Progenitor cell of endocrine pancreas (in vitro differentiated cells): ENCODE measurements at regions not wholly inside any gene's neighbourhood (a gene's known extent, or its start where the extent isn't known, plus 50 kb on each side); places are given as distances from the start of the nearest gene placed in this dataset.

ENCODE experiments used
- DNase-seq: peaks from one replicate; pipeline ENCODE4 v3.0.0; 2021; ENCODE audit warnings: low spot score; ENCODE audit not compliant: unreplicated experiment
- H3K27ac Mint-ChIP-seq: 2 replicates; pipeline ENCODE4 v1.8.0; 2021; ENCODE audit warnings: mild to moderate bottlenecking, moderate library complexity, mixed read lengths
- H3K27me3 Mint-ChIP-seq: 2 replicates; pipeline ENCODE4 v1.8.0; 2021; ENCODE audit warnings: mixed read lengths
- H3K36me3 Mint-ChIP-seq: 2 replicates; pipeline ENCODE4 v1.8.0; 2022; ENCODE audit warnings: mixed read lengths; ENCODE audit not compliant: insufficient read depth
- H3K4me1 Mint-ChIP-seq: 2 replicates; pipeline ENCODE4 v1.8.0; 2021; ENCODE audit warnings: low read depth, mixed read lengths
- H3K4me3 Mint-ChIP-seq: 2 replicates; pipeline ENCODE4 v1.8.0; 2021; ENCODE audit warnings: low read depth, mild to moderate bottlenecking, moderate library complexity, mixed read lengths
- H3K9me3 Mint-ChIP-seq: 2 replicates; pipeline ENCODE4 v1.8.0; 2021; ENCODE audit warnings: low read depth, mixed read lengths
- CTCF ChIP-seq: fragments of 200-600 bp; sonication (generic); IDR thresholded peaks from one replicate; pipeline ENCODE4 v1.5.0; 2021; ENCODE audit warnings: antibody characterized with exemption, mild to moderate bottlenecking; ENCODE audit not compliant: unreplicated experiment

GRCh38 chr2:21617885-21618434 lies 494.2 kb downstream of the TDRD15 start:
- DNase-seq = no peak
- H3K4me1 Mint-ChIP-seq = no peaks in the 10 kb centered on the region
- H3K36me3 Mint-ChIP-seq = no peaks in the 10 kb centered on the region
- TF ChIP-seq CTCF = no peak
- no peak overlapping the region for H3K27ac Mint-ChIP-seq
- H3K27me3 Mint-ChIP-seq = no peaks in the 10 kb centered on the region
- H3K9me3 Mint-ChIP-seq = peaks cover 17% of the 10 kb centered on the region
- no peak overlapping the region for H3K4me3 Mint-ChIP-seq

GRCh38 chr2:21620771-21621170 lies 497.0 kb downstream of the TDRD15 start:
- no peak for TF ChIP-seq CTCF
- no peaks in the 10 kb centered on the region for H3K4me1 Mint-ChIP-seq
- no peak for DNase-seq
- no peaks in the 10 kb centered on the region for H3K36me3 Mint-ChIP-seq
- H3K4me3 Mint-ChIP-seq = no peak overlapping the region
- no peak overlapping the region for H3K27ac Mint-ChIP-seq
- H3K27me3 Mint-ChIP-seq = no peaks in the 10 kb centered on the region
- no peaks in the 10 kb centered on the region for H3K9me3 Mint-ChIP-seq

GRCh38 chr2:21627938-21628337 lies 504.2 kb downstream of the TDRD15 start:
- Mint-ChIP-seq H3K27ac (no peak overlapping the region), H3K4me1 (no peaks in the 10 kb centered on the region), H3K4me3 (no peak overlapping the region), H3K9me3 (no peaks in the 10 kb centered on the region), H3K27me3 (no peaks in the 10 kb centered on the region), H3K36me3 (no peaks in the 10 kb centered on the region)
- no peak for DNase-seq
- no peak for TF ChIP-seq CTCF

GRCh38 chr2:21633015-21633414 lies 509.2 kb downstream of the TDRD15 start:
- Mint-ChIP-seq H3K36me3 (no peaks in the 10 kb centered on the region), H3K27ac (no peak overlapping the region), H3K27me3 (no peaks in the 10 kb centered on the region), H3K4me3 (no peak overlapping the region), H3K4me1 (no peaks in the 10 kb centered on the region), H3K9me3 (no peaks in the 10 kb centered on the region)
- no peak for TF ChIP-seq CTCF
- DNase-seq = no peak

GRCh38 chr2:21633466-21633865 lies 509.7 kb downstream of the TDRD15 start:
- no peak for TF ChIP-seq CTCF
- no peak for DNase-seq
- Mint-ChIP-seq H3K36me3 (no peaks in the 10 kb centered on the region), H3K4me1 (no peaks in the 10 kb centered on the region), H3K4me3 (no peak overlapping the region), H3K27me3 (no peaks in the 10 kb centered on the region), H3K9me3 (no peaks in the 10 kb centered on the region), H3K27ac (no peak overlapping the region)
